ENCODE measurements at regions not wholly inside any gene's neighbourhood (a gene's known extent, or its start where the extent isn't known, plus 50 kb on each side); places are given as distances from the start of the nearest gene placed in this dataset.
A peak's percentile ranks its signal among the peaks of the same experiment; 100 is the strongest.
"Not testable (repeated sequence)": the region's sequence is repeated elsewhere in the genome, so short reads cannot be mapped to it uniquely, and the experiment has no call there.

GRCh38 chr3:174540116-174540908 lies 318.8 kb upstream of the NAALADL2 start:
- DNase-seq (ENCODE audit: low spot score) = no peak

GRCh38 chr3:174541708-174542315 lies 317.3 kb upstream of the NAALADL2 start:
- no peak for DNase-seq (ENCODE audit: low spot score)

GRCh38 chr3:174547801-174548435 lies 311.2 kb upstream of the NAALADL2 start:
- DNase-seq (ENCODE audit: low spot score) = no peak

GRCh38 chr3:174548841-174549623 lies 310.1 kb upstream of the NAALADL2 start:
- DNase-seq (ENCODE audit: low spot score) = no peak

GRCh38 chr3:174581558-174581957 lies 277.6 kb upstream of the NAALADL2 start:
- no peak for DNase-seq (ENCODE audit: low spot score)

- no peak for DNase-seq (ENCODE audit: low spot score)
Measured at GRCh38 chr3:174583396-174583795, 275.7 kb upstream of the NAALADL2 start.

- not testable (repeated sequence) for DNase-seq (ENCODE audit: low spot score)
Measured at GRCh38 chr3:174587137-174587536, 272.0 kb upstream of the NAALADL2 start.

GRCh38 chr3:174596447-174596982 lies 262.6 kb upstream of the NAALADL2 start:
- no peak for DNase-seq (ENCODE audit: low spot score)

- no peak for DNase-seq (ENCODE audit: low spot score)
Measured at GRCh38 chr3:174598885-174599439, 260.2 kb upstream of the NAALADL2 start.

GRCh38 chr3:174613173-174613572 lies 246.0 kb upstream of the NAALADL2 start:
- no peak for DNase-seq (ENCODE audit: low spot score)

GRCh38 chr3:174614036-174614435 lies 245.1 kb upstream of the NAALADL2 start:
- no peak for DNase-seq (ENCODE audit: low spot score)

- no peak for DNase-seq (ENCODE audit: low spot score)
Measured at GRCh38 chr3:174618368-174619080, 240.6 kb upstream of the NAALADL2 start.

GRCh38 chr3:174619239-174619638 lies 239.9 kb upstream of the NAALADL2 start:
- no peak for DNase-seq (ENCODE audit: low spot score)

- DNase-seq (ENCODE audit: low spot score) = no peak
Measured at GRCh38 chr3:174620138-174620537, 239.0 kb upstream of the NAALADL2 start.

- DNase-seq (ENCODE audit: low spot score) = peak; percentile 61
Measured at GRCh38 chr3:174620855-174621472, 238.2 kb upstream of the NAALADL2 start.

- no peak for DNase-seq (ENCODE audit: low spot score)
Measured at GRCh38 chr3:174633342-174633741, 225.8 kb upstream of the NAALADL2 start.

- DNase-seq (ENCODE audit: low spot score) = no peak
Measured at GRCh38 chr3:174636451-174636850, 222.7 kb upstream of the NAALADL2 start.

GRCh38 chr3:174639406-174639805 lies 219.7 kb upstream of the NAALADL2 start:
- no peak for DNase-seq (ENCODE audit: low spot score)

- DNase-seq (ENCODE audit: low spot score) = no peak
Measured at GRCh38 chr3:174639970-174640369, 219.2 kb upstream of the NAALADL2 start.

GRCh38 chr3:174640932-174641331 lies 218.2 kb upstream of the NAALADL2 start:
- no peak for DNase-seq (ENCODE audit: low spot score)
